GM12878 (cell line): ENCODE measurements at regions not wholly inside any gene's neighbourhood (a gene's known extent, or its start where the extent isn't known, plus 50 kb on each side); places are given as distances from the start of the nearest gene placed in this dataset.

Experiments
- ATAC-seq: fragments of 200-7000 bp; cut with Tn5 transposase; 3 replicates; pipeline ENCODE4 v1.9.1; 2020; ENCODE audit warnings: mild to moderate bottlenecking, moderate library complexity
- BruUV-seq: library from RNA; stranded (reverse); fragments of 400-500 nt; replicated peaks from 2 replicates; lab custom pipeline; 2021; lab: Mats Ljungman, UMichigan
- CTCF ChIA-PET: fragments of 300-600 bp; sonication (Branson Sonifier 250); formaldehyde crosslinking; extraction: SDS; loops from one replicate; lab custom pipeline; 2021; ENCODE audit warnings: inconsistent platforms; lab: Yijun Ruan, JAX
- POLR2A ChIA-PET: fragments of 350-600 bp; formaldehyde crosslinking; extraction: SDS; loops from one replicate; lab custom pipeline; 2021; ENCODE audit warnings: inconsistent platforms; lab: Charles Lee
- RAD21 ChIA-PET: fragments of 300-600 bp; sonication (Branson Sonifier 250); formaldehyde crosslinking; loops from one replicate; lab custom pipeline; 2023; ENCODE audit warnings: antibody characterized with exemption; ENCODE audit not compliant: unreplicated experiment; lab: Charles Lee
- SMC1A ChIA-PET: fragments of 300-600 bp; sonication (Branson Sonifier 250); formaldehyde crosslinking; loops from one replicate; lab custom pipeline; 2023; ENCODE audit not compliant: unreplicated experiment, uncharacterized antibody; lab: Charles Lee
- DNase-seq: peaks from one replicate; pipeline ENCODE4 v3.0.0-alpha.2; 2011; ENCODE audit warnings: low read depth, low spot score
- FAIRE-seq: peaks from 3 replicates; lab custom pipeline; 2011; peaks lifted over from hg19 to GRCh38; lab: Jason Lieb, UNC
- H2AFZ ChIP-seq: 2 replicates; pipeline ENCODE4 v1.6.0; 2011; ENCODE audit warnings: low read depth, low read length, control low read depth; ENCODE audit not compliant: control insufficient read depth
- H3K27ac ChIP-seq: 2 replicates; pipeline ENCODE4 v1.5.1; 2011; ENCODE audit warnings: control low read depth; ENCODE audit not compliant: control insufficient read depth, insufficient read depth
- H3K27me3 ChIP-seq, 2 experiments: replicated peaks in 1 of 2; 2 replicates each; pipeline versions ENCODE4 v1.6.0 to v1.6.1; 2011; ENCODE audit warnings: low read length in 1 of 2; ENCODE audit not compliant: control insufficient read depth in 2 of 2, insufficient read depth in 2 of 2
- H3K36me3 ChIP-seq, 2 experiments: 2 replicates each; pipeline ENCODE4 v1.5.1; 2011; ENCODE audit warnings: low read length in 1 of 2; ENCODE audit not compliant: control insufficient read depth in 2 of 2, insufficient read depth in 2 of 2
- H3K4me1 ChIP-seq: 2 replicates; pipeline ENCODE4 v1.6.1; 2011; ENCODE audit warnings: mild to moderate bottlenecking, low read length, moderate library complexity, mixed read lengths; ENCODE audit not compliant: control insufficient read depth, insufficient read depth
- H3K4me2 ChIP-seq: 2 replicates; pipeline ENCODE4 v1.6.0; 2011; ENCODE audit warnings: control low read depth; ENCODE audit not compliant: control insufficient read depth, insufficient read depth
- H3K4me3 ChIP-seq: fragments of 200-600 bp; sonication (generic); 2 replicates; pipeline ENCODE4 v1.5.1; 2016
- H3K79me2 ChIP-seq: 2 replicates; pipeline ENCODE4 v1.6.0; 2011; ENCODE audit warnings: low read length; ENCODE audit not compliant: control insufficient read depth, insufficient read depth
- H3K9ac ChIP-seq: 2 replicates; pipeline ENCODE4 v1.8.0; 2011; ENCODE audit warnings: low read length, control low read depth, mixed read lengths; ENCODE audit not compliant: control insufficient read depth, insufficient read depth
- H3K9me3 ChIP-seq: replicated peaks from 3 replicates; pipeline ENCODE4 v1.5.1; 2011; ENCODE audit warnings: mild to moderate bottlenecking, low read length; ENCODE audit not compliant: control insufficient read depth, insufficient read depth
- H4K20me1 ChIP-seq: 2 replicates; pipeline ENCODE4 v1.6.0; 2011; ENCODE audit not compliant: control insufficient read depth, insufficient read depth
- BHLHE40 ChIP-seq, 2 experiments: fragments of 450-650 bp in 1 of 2; IDR thresholded peaks; 2 replicates each; pipeline ENCODE4 v1.6.1; 2011 to 2017; ENCODE audit warnings: low read depth in 2 of 2, borderline replicate concordance in 1 of 2, improper control_type of control experiment in 1 of 2, low read length in 1 of 2, mild to moderate bottlenecking in 1 of 2
- BRCA1 ChIP-seq: IDR thresholded peaks from 2 replicates; pipeline ENCODE4 v1.6.1; 2011; ENCODE audit warnings: low read depth, low read length, improper control_type of control experiment
- CREB1 ChIP-seq: IDR thresholded peaks from 2 replicates; pipeline ENCODE4 v1.6.1; 2012; ENCODE audit warnings: low read depth, mild to moderate bottlenecking, inconsistent platforms
- EP300 ChIP-seq, 2 experiments: fragments of 150-350 bp in 1 of 2; IDR thresholded peaks; 2 replicates each; pipeline ENCODE4 v1.6.1; 2011 to 2012; ENCODE audit warnings: low read depth in 2 of 2, low read length in 2 of 2, borderline replicate concordance in 1 of 2, improper control_type of control experiment in 1 of 2, inconsistent platforms in 1 of 2; ENCODE audit not compliant: control insufficient read depth in 1 of 2
- ETV6 ChIP-seq, 2 experiments: fragments of 450-650 bp in 1 of 2; IDR thresholded peaks in 1 of 2; conservative IDR thresholded peaks in 1 of 2; 2 replicates each; pipeline ENCODE4 v1.6.1; 2014; ENCODE audit warnings: antibody characterized with exemption in 1 of 2, borderline replicate concordance in 1 of 2, low read depth in 1 of 2, mild to moderate bottlenecking in 1 of 2, moderate library complexity in 1 of 2
- FOXK2 ChIP-seq: fragments of 450-650 bp; IDR thresholded peaks from 2 replicates; pipeline ENCODE4 v1.6.1; 2017; ENCODE audit warnings: mild to moderate bottlenecking, moderate library complexity
- GATAD2B ChIP-seq: fragments of 450-650 bp; conservative IDR thresholded peaks from 2 replicates; pipeline ENCODE4 v1.6.1; 2017; ENCODE audit warnings: low read depth, mild to moderate bottlenecking, moderate library complexity
- JUNB ChIP-seq: IDR thresholded peaks from 2 replicates; pipeline ENCODE4 v1.6.1; 2016; ENCODE audit warnings: antibody characterized with exemption, mild to moderate bottlenecking
- NFYA ChIP-seq: IDR thresholded peaks from 2 replicates; pipeline ENCODE4 v1.6.1; 2011; ENCODE audit warnings: low read depth, mild to moderate bottlenecking, low read length, improper control_type of control experiment, borderline replicate concordance
- PML ChIP-seq: IDR thresholded peaks from 2 replicates; pipeline ENCODE4 v1.6.1; 2012; ENCODE audit warnings: low read length, inconsistent platforms
- POU2F2 ChIP-seq: IDR thresholded peaks from 3 replicates; pipeline ENCODE4 v1.6.1; 2011; ENCODE audit warnings: low read depth, mild to moderate bottlenecking, low read length, borderline replicate concordance
- RUNX3 ChIP-seq: IDR thresholded peaks from 2 replicates; pipeline ENCODE4 v1.6.1; 2012; ENCODE audit warnings: low read length, inconsistent platforms
- SMC3 ChIP-seq: IDR thresholded peaks from 2 replicates; pipeline ENCODE4 v1.6.1; 2011; ENCODE audit warnings: low read length, improper control_type of control experiment, borderline replicate concordance
- SUZ12 ChIP-seq: fragments of 200-600 bp; sonication (generic); IDR thresholded peaks from one replicate; pipeline ENCODE4 v1.6.1; 2018; ENCODE audit warnings: antibody characterized with exemption, mild to moderate bottlenecking; ENCODE audit not compliant: unreplicated experiment
- TAF1 ChIP-seq: IDR thresholded peaks from 2 replicates; pipeline ENCODE4 v1.6.1; 2011; ENCODE audit warnings: mild to moderate bottlenecking, low read depth, low read length, borderline replicate concordance
- USF1 ChIP-seq: IDR thresholded peaks from 2 replicates; pipeline ENCODE4 v1.6.1; 2011; ENCODE audit warnings: borderline replicate concordance, low read depth, mild to moderate bottlenecking, moderate library complexity, mixed read lengths, low read length; ENCODE audit not compliant: insufficient read depth; ENCODE audit errors: extremely low read length
- ZNF274 ChIP-seq: IDR thresholded peaks from one replicate; pipeline ENCODE4 v1.8.0; 2011; ENCODE audit not compliant: insufficient read length, insufficient read depth
- WGBS: methylation state at CpG from one replicate; pipeline ENCODE4 v1.1.6; 2016; ENCODE audit warnings: low lambda C conversion rate; ENCODE audit not compliant: insufficient replicate concordance, insufficient coverage; ENCODE audit errors: missing lambda C conversion rate; 5-methylcytosine and 5-hydroxymethylcytosine counted together
- in situ Hi-C: fragments of 300-500 bp; cut with MboI; formaldehyde crosslinking; loops from 9 replicates; pipeline ENCODE4 v1.14.3; 2018; ENCODE audit warnings: mixed read lengths
- intact Hi-C: fragments of 100-400 bp; cut with micrococcal nuclease; formaldehyde crosslinking; loops from one replicate; pipeline ENCODE4 v1.14.2; 2022; ENCODE audit not compliant: unreplicated experiment
- TF ChIP-seq, protein P1 (sequence below): fragments of 450-650 bp; formaldehyde crosslinking; IDR thresholded peaks from 2 replicates; pipeline ENCODE4 v1.4.0; 2022; ENCODE audit warnings: mild to moderate bottlenecking, moderate library complexity

DNA sequence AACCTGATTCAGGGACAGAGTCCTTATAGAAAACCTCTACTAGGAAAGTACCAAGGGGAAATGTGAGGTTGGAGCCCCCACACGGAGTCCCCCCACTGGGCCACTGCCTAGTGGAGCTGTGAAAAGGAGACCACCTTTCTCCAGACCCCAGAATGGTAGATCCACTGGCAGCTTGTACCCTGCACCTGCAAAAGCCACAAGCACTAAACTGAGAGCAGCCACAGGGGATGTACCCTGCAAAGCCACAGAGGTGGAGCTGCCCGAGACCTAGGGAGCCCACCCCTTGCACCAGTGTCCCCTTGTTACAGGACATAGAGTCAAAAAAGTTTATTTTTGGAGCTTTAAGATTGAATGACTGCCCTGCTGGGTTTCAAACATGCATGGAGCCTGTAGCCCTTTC lies 87.2 kb upstream of the KCNMA1 start (continued):
- TF ChIP-seq PML (no peak), GATAD2B (no peak), JUNB (no peak)

GRCh38 chr10:77723376-77723775 lies 85.8 kb upstream of the KCNMA1 start:
- BruUV-seq = no TSS peak
- 37% methylated on average over 5 of the region's 5 CpGs for WGBS
- Histone ChIP-seq H3K27me3 (no peaks in the 10 kb centered on the region; a peak in 1 of 4 replicates), H3K4me3 (no peak overlapping the region), H3K9me3 (no peaks in the 10 kb centered on the region), H3K79me2 (no peaks in the 10 kb centered on the region), H2AFZ (no peak overlapping the region), H3K27ac (no peak overlapping the region), H4K20me1 (no peaks in the 10 kb centered on the region), H3K4me2 (no peak overlapping the region), H3K36me3 (no peaks in the 10 kb centered on the region), H3K4me1 (no peaks in the 10 kb centered on the region), H3K9ac (no peak overlapping the region)
- no peak for FAIRE-seq
- in situ Hi-C loops (no loop called here), intact Hi-C loops (no loop called here)
- CTCF ChIA-PET = interaction anchor here (1.0 to 15.5 kb wide), 7 partner anchors 11 to 515 kb away, joined by 3 to 175 read pairs (median 3); no protein-coding TSS in a partner anchor
- no peak for DNase-seq
- SMC1A ChIA-PET = interaction anchor here (1.0 to 1.8 kb wide), 8 partner anchors 11 to 550 kb away, joined by 3 to 6 read pairs (median 4); no protein-coding TSS in a partner anchor
- TF ChIP-seq TAF1 (no peak), BHLHE40 (IDR thresholded peaks at IDR 0.05; ENCODE audit: borderline replicate concordance in 1 of 2, low read depth in 2 of 2, low read length in 1 of 2) (no peak), EP300 (IDR thresholded peaks at IDR 0.05; ENCODE audit: borderline replicate concordance in 1 of 2, control insufficient read depth in 1 of 2, low read depth in 2 of 2, low read length in 2 of 2) (no peak), RUNX3 (no peak), USF1 (no peak), CREB1 (no peak), FOXK2 (no peak), BRCA1 (no peak), ZNF274 (no peak), SUZ12 (no peak), POU2F2 (no peak), ETV6 (conservative IDR thresholded peaks at IDR 0.05 in 1 of 2, IDR thresholded peaks at IDR 0.05 in 1 of 2; ENCODE audit: borderline replicate concordance in 1 of 2, low read depth in 1 of 2) (no peak), SMC3 (no peak), NFYA (no peak)
- TF ChIP-seq, protein P1, sequence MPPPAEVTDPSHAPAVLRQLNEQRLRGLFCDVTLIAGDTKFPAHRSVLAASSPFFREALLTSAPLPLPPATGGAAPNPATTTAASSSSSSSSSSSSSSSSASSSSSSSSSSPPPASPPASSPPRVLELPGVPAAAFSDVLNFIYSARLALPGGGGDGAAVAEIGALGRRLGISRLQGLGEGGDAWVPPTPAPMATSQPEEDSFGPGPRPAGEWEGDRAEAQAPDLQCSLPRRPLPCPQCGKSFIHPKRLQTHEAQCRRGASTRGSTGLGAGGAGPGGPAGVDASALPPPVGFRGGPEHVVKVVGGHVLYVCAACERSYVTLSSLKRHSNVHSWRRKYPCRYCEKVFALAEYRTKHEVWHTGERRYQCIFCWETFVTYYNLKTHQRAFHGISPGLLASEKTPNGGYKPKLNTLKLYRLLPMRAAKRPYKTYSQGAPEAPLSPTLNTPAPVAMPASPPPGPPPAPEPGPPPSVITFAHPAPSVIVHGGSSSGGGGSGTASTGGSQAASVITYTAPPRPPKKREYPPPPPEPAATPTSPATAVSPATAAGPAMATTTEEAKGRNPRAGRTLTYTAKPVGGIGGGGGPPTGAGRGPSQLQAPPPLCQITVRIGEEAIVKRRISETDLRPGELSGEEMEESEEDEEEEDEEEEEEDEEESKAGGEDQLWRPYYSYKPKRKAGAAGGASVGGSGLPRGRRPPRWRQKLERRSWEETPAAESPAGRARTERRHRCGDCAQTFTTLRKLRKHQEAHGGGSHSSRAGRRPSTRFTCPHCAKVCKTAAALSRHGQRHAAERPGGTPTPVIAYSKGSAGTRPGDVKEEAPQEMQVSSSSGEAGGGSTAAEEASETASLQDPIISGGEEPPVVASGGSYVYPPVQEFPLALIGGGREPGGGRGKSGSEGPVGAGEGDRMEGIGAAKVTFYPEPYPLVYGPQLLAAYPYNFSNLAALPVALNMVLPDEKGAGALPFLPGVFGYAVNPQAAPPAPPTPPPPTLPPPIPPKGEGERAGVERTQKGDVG (CRISPR knock-in tag) = no peak
- RAD21 ChIA-PET = interaction anchor here (1.0 to 1.2 kb wide), 2 partner anchors 34 to 114 kb away, joined by 3 read pairs; no protein-coding TSS in a partner anchor
- POLR2A ChIA-PET = interaction anchor here (0.6 kb wide), 1 partner anchor 78 kb away, joined by 3 read pairs; no protein-coding TSS in a partner anchor
- no peak for ATAC-seq
